ENCODE measurements at regions not wholly inside any gene's neighbourhood (a gene's known extent, or its start where the extent isn't known, plus 50 kb on each side); places are given as distances from the start of the nearest gene placed in this dataset.

DNA sequence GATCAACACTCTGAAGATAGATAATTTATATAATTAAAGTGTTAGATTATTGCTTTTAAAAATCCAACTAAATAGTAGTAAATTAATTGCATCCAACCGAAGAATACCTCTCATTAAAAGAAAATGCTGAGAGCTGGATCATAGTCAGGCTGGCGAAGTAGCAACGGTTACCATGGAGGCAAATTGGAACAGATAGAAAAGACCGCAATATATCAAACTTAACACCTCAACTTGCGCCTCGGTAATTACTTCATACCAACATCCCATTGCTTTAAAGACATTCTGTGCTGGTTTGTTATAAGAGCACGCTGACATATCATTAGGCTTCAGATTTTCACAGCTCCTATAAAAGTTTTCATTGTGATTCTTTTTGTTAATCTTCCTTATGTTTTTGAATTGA lies 183.8 kb upstream of the ZC3H15 start:
- H2AFZ ChIP-seq (ENCODE audit: low read depth, low read length): no peak overlapping the region
- H3K4me2 ChIP-seq (ENCODE audit: insufficient read depth, low read length): no peak overlapping the region
- ChIA-PET POLR2A (no interaction called here), CTCF (ENCODE audit: low intra/inter-chr PET ratio) (no interaction called here)
- no peaks in the 10 kb centered on the region for H3K36me3 ChIP-seq (ENCODE audit: control insufficient read depth, insufficient read depth, low read length)
- no peak overlapping the region for H3K27ac ChIP-seq (ENCODE audit: extremely low read depth, low read depth, low read length)
- TF ChIP-seq ZC3H4 (CRISPR knock-in tag; IDR thresholded peaks at IDR 0.05; ENCODE audit: borderline replicate concordance) (no peak), KHSRP (IDR thresholded peaks at IDR 0.05) (no peak), ESRRB (CRISPR knock-in tag; IDR thresholded peaks at IDR 0.05; ENCODE audit: borderline replicate concordance) (no peak), ZNF174 (CRISPR knock-in tag; IDR thresholded peaks at IDR 0.05) (no peak), ZNF75A (CRISPR knock-in tag; IDR thresholded peaks at IDR 0.05) (no peak), ARID3A (IDR thresholded peaks at IDR 0.05; ENCODE audit: borderline replicate concordance, low read depth, low read length) (no peak), ERF (CRISPR knock-in tag; IDR thresholded peaks at IDR 0.05) (no peak), RB1 (IDR thresholded peaks at IDR 0.05; ENCODE audit: low read depth) (no peak), FOS (IDR thresholded peaks at IDR 0.05; ENCODE audit: extremely low read depth, insufficient read length) (no peak), XRCC3 (IDR thresholded peaks at IDR 0.05) (no peak)
- TF ChIP-seq, protein P1, sequence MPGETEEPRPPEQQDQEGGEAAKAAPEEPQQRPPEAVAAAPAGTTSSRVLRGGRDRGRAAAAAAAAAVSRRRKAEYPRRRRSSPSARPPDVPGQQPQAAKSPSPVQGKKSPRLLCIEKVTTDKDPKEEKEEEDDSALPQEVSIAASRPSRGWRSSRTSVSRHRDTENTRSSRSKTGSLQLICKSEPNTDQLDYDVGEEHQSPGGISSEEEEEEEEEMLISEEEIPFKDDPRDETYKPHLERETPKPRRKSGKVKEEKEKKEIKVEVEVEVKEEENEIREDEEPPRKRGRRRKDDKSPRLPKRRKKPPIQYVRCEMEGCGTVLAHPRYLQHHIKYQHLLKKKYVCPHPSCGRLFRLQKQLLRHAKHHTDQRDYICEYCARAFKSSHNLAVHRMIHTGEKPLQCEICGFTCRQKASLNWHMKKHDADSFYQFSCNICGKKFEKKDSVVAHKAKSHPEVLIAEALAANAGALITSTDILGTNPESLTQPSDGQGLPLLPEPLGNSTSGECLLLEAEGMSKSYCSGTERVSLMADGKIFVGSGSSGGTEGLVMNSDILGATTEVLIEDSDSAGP (CRISPR knock-in tag; IDR thresholded peaks at IDR 0.05): no peak
- H3K27me3 ChIP-seq (ENCODE audit: control insufficient read depth in 2 of 2, insufficient read depth in 2 of 2, low read length in 2 of 2): no peaks in the 10 kb centered on the region
- BruUV-seq (replicated peaks): no TSS peak
- no peak overlapping the region for H3K9ac ChIP-seq (ENCODE audit: insufficient read depth in 1 of 2, low read depth in 2 of 2, low read length in 2 of 2)
- no peaks in the 10 kb centered on the region for H4K20me1 ChIP-seq (replicated peaks; ENCODE audit: control insufficient read depth, insufficient read depth, low read length)
- DNase-seq (ENCODE audit: extremely low read depth in 1 of 4, low spot score in 3 of 4): no peak
- H3K9me3 ChIP-seq (replicated peaks; ENCODE audit: control insufficient read depth, insufficient read depth, low read depth, low read length): no peaks in the 10 kb centered on the region
- no peaks in the 10 kb centered on the region for H3K9me1 ChIP-seq (ENCODE audit: control insufficient read depth, insufficient read depth, low read length)
- ATAC-seq: no peak
- H3K79me2 ChIP-seq (ENCODE audit: control insufficient read depth, insufficient read depth, low read length): no peaks in the 10 kb centered on the region
- no peak overlapping the region for H3K4me3 ChIP-seq
- in situ Hi-C loops (cut with MboI) (no loop called here), intact Hi-C loops (cut with micrococcal nuclease) (no loop called here)
- H3K4me1 ChIP-seq (replicated peaks in 1 of 2; ENCODE audit: control insufficient read depth in 2 of 2, insufficient read depth in 2 of 2, low read length in 2 of 2): no peaks in the 10 kb centered on the region
- 9% methylated on average over 7 of the region's 7 CpGs for WGBS (ENCODE audit: insufficient coverage, low coverage, missing lambda C conversion rate)
- FAIRE-seq: no peak
